HFFc6 (cell line): ENCODE measurements at regions not wholly inside any gene's neighbourhood (a gene's known extent, or its start where the extent isn't known, plus 50 kb on each side); places are given as distances from the start of the nearest gene placed in this dataset.

Experiments used
- DNase-seq: peaks from one replicate; pipeline ENCODE4 v3.0.0-alpha.2; 2018
- H3K27ac Mint-ChIP-seq: 2 replicates; pipeline ENCODE4 v1.8.0; 2020; ENCODE audit warnings: mild to moderate bottlenecking, mixed read lengths
- H3K27me3 Mint-ChIP-seq: 2 replicates; pipeline ENCODE4 v1.8.0; 2021; ENCODE audit warnings: mild to moderate bottlenecking, moderate library complexity, mixed read lengths; ENCODE audit not compliant: insufficient read depth
- H3K36me3 Mint-ChIP-seq: 2 replicates; pipeline ENCODE4 v1.8.0; 2021; ENCODE audit warnings: low read depth, mixed read lengths
- H3K4me1 Mint-ChIP-seq: 2 replicates; pipeline ENCODE4 v1.8.0; 2020; ENCODE audit warnings: low read depth, mixed read lengths
- H3K4me3 Mint-ChIP-seq: 2 replicates; pipeline ENCODE4 v1.8.0; 2020; ENCODE audit warnings: mild to moderate bottlenecking, moderate library complexity, mixed read lengths
- H3K9me3 Mint-ChIP-seq: 2 replicates; pipeline ENCODE4 v1.8.0; 2020; ENCODE audit warnings: mild to moderate bottlenecking, mixed read lengths
- CTCF ChIP-seq: fragments of 200-600 bp; sonication (generic); IDR thresholded peaks from 2 replicates; pipeline ENCODE4 v1.5.0; 2021; ENCODE audit warnings: antibody characterized with exemption, mild to moderate bottlenecking

GRCh38 chrX:109797311-109797975, 64.4 kb upstream of the ACSL4 start:
- Mint-ChIP-seq H3K4me1 (peaks cover 7% of the 10 kb centered on the region; the same call in 1 of the 2 replicates), H3K27ac (no peak overlapping the region), H3K9me3 (no peaks in the 10 kb centered on the region), H3K36me3 (no peaks in the 10 kb centered on the region), H3K27me3 (peaks cover 2% of the 10 kb centered on the region), H3K4me3 (no peak overlapping the region)
- no peak for TF ChIP-seq CTCF
- no peak for DNase-seq

- no peak for DNase-seq
- Mint-ChIP-seq H3K27me3 (no peaks in the 10 kb centered on the region), H3K9me3 (no peaks in the 10 kb centered on the region), H3K4me1 (peaks cover 17% of the 10 kb centered on the region), H3K4me3 (no peak overlapping the region), H3K36me3 (no peaks in the 10 kb centered on the region), H3K27ac (no peak overlapping the region)
- TF ChIP-seq CTCF, result no peak
Measured at GRCh38 chrX:109812236-109812635, 79.2 kb upstream of the ACSL4 start.

GRCh38 chrX:109813236-109813635, 80.2 kb upstream of the ACSL4 start:
- Mint-ChIP-seq H3K27me3 (no peaks in the 10 kb centered on the region), H3K4me1 (peaks cover 17% of the 10 kb centered on the region), H3K9me3 (no peaks in the 10 kb centered on the region), H3K27ac (no peak overlapping the region), H3K36me3 (no peaks in the 10 kb centered on the region), H3K4me3 (no peak overlapping the region)
- no peak for DNase-seq
- TF ChIP-seq CTCF, result no peak

- no peak overlapping the region for H3K27ac Mint-ChIP-seq
- no peaks in the 10 kb centered on the region for H3K27me3 Mint-ChIP-seq
- H3K4me1 Mint-ChIP-seq, result peaks cover 38% of the 10 kb centered on the region
- no peaks in the 10 kb centered on the region for H3K9me3 Mint-ChIP-seq
- no peak overlapping the region for H3K4me3 Mint-ChIP-seq
- DNase-seq, result no peak
- H3K36me3 Mint-ChIP-seq, result no peaks in the 10 kb centered on the region
- TF ChIP-seq CTCF, result no peak
Measured at GRCh38 chrX:109818976-109819375, 85.9 kb upstream of the ACSL4 start.

- Mint-ChIP-seq H3K4me1 (peaks cover 42% of the 10 kb centered on the region), H3K27ac (peak overlapping the region; percentile 21; the same call in 1 of the 2 replicates), H3K9me3 (no peaks in the 10 kb centered on the region), H3K27me3 (no peaks in the 10 kb centered on the region), H3K36me3 (no peaks in the 10 kb centered on the region), H3K4me3 (no peak overlapping the region)
- no peak for DNase-seq
- no peak for TF ChIP-seq CTCF
Measured at GRCh38 chrX:109822861-109823260, 89.8 kb upstream of the ACSL4 start.
